NCI-H2196 treated with DMSO at 0.1 percent for 48 hours (cell line): ENCODE measurements at regions not wholly inside any gene's neighbourhood (a gene's known extent, or its start where the extent isn't known, plus 50 kb on each side); places are given as distances from the start of the nearest gene placed in this dataset.
"Not testable (repeated sequence)": the region's sequence is repeated elsewhere in the genome, so short reads cannot be mapped to it uniquely, and the experiment has no call there.

Experiments used
- DNase-seq: peaks from one replicate; lab custom pipeline; 2025; ENCODE audit not compliant: unreplicated experiment; lab: John Stamatoyannopoulos, UW

- DNase-seq = no peak
Measured at GRCh38 chr1:218904416-218904815, 269.3 kb upstream of the LYPLAL1 start.

DNA sequence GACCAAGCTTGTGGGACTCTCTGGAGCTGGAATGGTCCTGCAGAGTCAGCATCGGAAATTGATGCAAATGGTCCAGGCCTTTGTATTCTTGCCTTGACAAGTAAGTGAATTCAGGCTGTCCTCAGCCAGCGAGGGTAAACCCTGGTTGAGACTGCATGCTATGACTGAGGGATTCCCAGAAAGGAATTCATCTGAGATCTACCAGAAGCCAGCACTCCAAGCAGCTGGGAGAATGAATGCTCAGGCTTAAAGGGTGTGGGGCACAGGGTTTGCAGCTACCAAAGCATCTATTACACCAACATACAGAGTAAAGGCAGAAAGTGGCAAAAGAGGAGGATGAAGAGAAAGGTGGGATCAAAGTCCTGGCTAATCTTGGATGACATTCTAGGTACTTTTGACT, 257.0 kb upstream of the LYPLAL1 start:
- DNase-seq = no peak

GRCh38 chr1:218917656-218918055, 256.0 kb upstream of the LYPLAL1 start:
- no peak for DNase-seq

GRCh38 chr1:218925777-218926176, 247.9 kb upstream of the LYPLAL1 start:
- DNase-seq = no peak

GRCh38 chr1:218926631-218927030, 247.0 kb upstream of the LYPLAL1 start:
- no peak for DNase-seq

DNA sequence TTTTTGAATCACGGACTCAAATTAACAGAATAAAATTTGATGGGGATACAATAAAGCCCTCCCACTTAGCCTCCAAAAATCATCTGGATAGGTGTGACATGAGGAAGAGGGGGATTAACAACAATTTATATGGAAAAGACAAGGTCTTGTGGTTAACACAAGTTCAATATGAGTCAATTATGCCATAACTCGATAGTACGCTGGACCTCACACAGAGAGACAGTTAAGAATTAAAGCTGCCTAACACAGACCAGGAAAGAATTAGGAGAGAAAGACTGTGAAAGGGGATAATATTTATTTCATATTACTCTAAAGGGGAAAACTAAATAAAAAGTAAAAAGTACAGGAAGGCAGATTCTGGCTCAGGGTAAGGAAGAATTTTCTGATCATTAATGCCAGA, 243.7 kb upstream of the LYPLAL1 start:
- DNase-seq = no peak

DNA sequence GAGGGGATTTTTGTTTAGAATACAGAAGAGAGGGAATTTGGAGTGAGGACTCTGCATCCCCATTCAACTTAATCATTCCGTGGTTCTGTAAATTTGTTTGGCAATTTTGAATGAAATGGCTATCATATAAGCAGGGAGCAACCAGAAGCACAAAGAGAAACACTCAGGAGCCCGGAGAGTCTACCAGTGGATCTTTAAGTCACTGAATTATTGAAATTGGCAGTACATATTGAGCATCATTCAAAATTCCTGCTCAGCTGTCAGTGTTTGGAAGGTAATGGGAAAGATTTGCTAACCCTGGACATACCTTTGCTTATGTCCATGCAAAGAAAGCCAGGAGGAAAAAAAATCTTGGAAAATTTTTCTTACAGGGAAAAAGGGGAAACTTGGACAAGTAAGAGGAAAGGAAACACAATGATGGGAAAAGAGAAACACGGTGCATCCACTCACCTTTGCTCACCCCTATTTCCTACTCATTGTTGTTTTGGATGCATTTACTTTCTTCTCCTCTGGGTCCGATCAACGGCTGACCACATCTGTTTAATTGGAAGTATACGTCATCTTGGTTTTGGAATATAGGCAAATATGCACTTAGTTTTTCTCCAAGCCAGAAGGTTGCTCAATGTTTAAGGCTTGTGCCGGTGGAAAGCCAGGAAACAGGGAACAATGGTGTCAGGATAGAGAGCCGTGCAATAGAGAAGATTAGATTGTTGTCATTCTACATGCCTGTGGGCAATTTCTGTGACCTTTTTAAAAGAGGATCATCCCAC, 243.0 kb upstream of the LYPLAL1 start:
- no peak for DNase-seq

GRCh38 chr1:218931324-218931723, 242.4 kb upstream of the LYPLAL1 start:
- no peak for DNase-seq

DNA sequence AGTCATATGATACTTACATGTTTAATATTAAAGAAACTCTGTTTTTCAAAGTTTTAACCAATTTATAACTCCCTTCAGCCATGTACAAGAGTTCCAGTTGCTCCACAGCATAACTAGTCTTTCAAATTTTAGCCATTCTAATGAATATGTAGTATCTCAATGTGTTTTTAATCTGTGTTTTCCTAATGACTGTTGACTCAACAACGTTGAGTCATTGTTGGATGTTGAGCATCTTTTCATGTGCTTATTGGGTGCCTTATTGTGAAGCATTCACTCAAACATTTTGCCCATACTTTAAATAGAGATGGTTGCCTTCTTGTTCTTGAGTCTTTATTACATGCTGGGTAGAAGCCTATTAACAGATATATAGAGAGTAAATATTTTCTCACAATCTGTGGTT, 240.2 kb upstream of the LYPLAL1 start:
- no peak for DNase-seq

DNA sequence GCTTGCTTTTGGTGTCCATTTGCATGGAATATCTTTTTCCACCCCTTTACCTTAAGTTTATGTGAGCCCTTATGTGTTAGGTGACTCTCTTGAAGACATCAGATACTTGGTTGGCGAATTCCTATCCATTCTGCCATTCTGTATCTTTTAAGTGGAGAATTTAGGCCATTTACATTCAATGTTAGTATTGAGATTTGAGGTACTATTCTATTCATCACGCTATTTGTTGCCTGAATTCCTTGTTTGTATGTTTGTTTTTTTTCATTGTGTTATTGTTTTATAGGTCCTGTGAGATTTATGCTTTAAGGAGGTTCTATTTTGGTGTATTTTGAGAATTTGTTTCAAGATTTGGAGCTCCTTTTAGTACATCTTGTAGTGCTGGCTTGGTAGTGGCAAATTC, 238.3 kb upstream of the LYPLAL1 start:
- DNase-seq = not testable (repeated sequence)

DNA sequence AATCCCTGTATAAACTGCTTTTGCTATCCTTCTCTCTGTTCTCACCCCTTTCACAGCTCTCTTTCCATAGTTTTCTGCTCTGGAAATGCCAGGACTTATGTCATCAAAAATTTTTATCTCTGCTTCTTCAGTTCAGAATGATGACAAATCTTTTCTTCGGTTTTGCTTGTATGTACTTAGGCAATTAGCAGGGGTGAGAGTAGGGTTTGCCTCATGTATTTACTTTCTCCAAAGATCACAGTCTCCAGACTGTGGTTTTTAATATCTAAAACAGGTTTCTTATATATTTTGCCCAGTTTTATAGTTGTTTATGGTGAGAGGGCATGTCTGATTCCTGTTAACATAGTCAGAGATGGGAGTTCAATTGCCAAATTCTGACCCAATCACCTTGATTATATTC, 235.4 kb upstream of the LYPLAL1 start:
- DNase-seq = no peak

- DNase-seq = no peak
Measured at GRCh38 chr1:218939095-218939494, 234.6 kb upstream of the LYPLAL1 start.

GRCh38 chr1:218942431-218942830, 231.2 kb upstream of the LYPLAL1 start:
- DNase-seq = no peak

DNA sequence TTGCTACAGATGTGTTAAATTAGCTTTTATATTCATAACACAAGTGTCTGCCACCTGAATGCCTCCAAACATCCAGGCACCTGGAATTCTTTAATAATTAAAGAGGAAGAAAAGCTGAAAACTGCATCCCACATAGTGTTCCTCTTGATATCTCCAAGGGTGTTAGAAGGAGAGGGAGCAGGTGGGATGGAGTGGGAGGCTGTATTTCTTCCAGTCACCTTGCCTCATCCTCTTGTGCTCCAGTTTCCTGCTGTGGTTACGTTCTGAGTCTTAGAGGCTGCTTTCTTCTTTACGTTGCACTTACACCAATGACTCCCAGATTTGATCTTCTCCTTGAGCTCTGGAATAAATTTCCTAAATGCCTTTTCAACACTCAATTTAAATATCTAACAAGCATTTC, 230.3 kb upstream of the LYPLAL1 start:
- no peak for DNase-seq

GRCh38 chr1:218945050-218945449, 228.6 kb upstream of the LYPLAL1 start:
- DNase-seq = no peak

- DNase-seq = no peak
Measured at GRCh38 chr1:218946147-218946546, 227.5 kb upstream of the LYPLAL1 start.

DNA sequence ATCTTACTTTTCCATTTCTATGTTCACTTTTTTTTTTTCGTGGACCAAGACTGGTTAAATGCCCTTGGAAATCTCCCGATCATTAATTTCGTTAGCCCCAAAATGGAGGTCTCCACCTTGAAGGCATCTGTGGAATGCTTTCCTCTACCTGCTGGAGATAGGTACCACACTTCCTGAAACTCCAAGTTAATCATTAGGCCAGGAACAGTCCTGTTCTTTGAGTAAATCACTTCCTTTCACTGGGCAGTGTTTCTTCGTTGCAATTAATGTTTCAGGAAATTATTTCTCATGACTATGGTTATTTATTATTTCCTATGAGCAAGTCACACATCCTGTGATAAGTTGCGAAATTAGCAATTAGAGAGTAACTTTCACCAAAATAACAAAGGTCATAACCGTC, 225.2 kb upstream of the LYPLAL1 start:
- DNase-seq = no peak

DNA sequence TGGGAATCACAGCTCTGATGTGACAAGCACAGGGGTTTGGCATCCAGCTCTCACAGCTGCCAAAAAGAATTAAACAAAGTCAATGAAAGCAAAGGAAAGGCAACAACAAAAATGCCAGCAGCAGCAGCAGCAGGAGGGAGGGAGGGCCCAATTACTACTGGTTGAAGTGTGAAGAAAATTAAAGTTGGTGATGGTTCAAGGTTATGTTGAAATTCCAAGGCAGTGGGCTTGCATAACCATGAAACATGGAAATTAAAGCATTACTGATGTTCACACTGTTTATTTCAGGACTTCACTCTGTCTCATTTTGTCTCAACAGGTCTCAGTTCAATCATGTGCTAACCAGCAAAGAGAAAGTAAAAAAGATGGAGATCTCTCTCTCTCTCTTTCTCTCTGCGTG, 220.3 kb upstream of the LYPLAL1 start:
- DNase-seq = no peak

DNA sequence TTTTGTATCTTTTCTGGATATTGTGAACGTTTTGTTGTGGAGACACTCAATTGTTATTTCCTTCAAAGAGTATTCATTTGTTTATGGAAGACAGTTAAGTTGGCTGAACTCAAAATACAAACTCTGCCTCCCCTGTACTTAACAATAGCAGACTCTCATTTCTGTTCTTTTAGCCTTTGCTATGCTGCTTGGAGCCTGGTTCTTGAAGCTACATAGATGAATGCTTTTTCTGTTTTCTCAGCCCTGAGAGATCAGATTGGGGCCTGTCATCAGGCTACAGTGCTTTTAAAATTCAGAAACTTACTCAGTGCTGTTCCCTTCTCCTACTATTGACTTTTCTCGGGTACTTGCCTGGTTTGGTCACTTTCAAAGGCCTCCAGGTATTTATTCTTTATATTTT, 215.7 kb upstream of the LYPLAL1 start:
- DNase-seq = no peak

GRCh38 chr1:218959784-218960183, 213.9 kb upstream of the LYPLAL1 start:
- no peak for DNase-seq

- no peak for DNase-seq
Measured at GRCh38 chr1:218964471-218965185, 209.1 kb upstream of the LYPLAL1 start.

DNA sequence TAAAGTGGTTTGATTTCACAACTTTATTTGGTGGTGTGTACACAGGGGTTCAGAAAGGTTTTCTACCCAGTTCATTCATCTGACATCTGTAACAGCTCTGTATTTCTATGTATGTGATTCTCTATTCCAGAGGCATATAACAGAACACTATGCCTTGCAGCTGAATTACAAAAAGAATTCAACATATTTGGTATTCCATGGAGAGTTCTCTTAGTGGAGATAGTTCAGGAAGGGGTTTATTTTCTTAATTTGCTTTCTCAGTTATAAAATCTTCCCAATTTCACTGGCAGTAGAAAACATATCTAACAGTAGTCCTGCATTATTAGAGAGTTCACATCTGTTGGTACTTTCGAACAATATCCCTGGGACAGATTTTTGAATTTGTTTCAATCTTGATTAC, 207.9 kb upstream of the LYPLAL1 start:
- no peak for DNase-seq

GRCh38 chr1:218967254-218967653, 206.4 kb upstream of the LYPLAL1 start:
- no peak for DNase-seq
